HepG2 (cell line): ENCODE measurements at regions not wholly inside any gene's neighbourhood (a gene's known extent, or its start where the extent isn't known, plus 50 kb on each side); places are given as distances from the start of the nearest gene placed in this dataset.

Experiments
- ATAC-seq: fragments of 200-7000 bp; cut with Tn5 transposase; 3 replicates; pipeline ENCODE4 v1.9.1; 2020; ENCODE audit warnings: mild to moderate bottlenecking, moderate library complexity
- BruUV-seq: library from RNA; stranded (reverse); fragments of 400-500 nt; replicated peaks from 2 replicates; lab custom pipeline; 2021; lab: Mats Ljungman, UMichigan
- CTCF ChIA-PET: fragments of 300-600 bp; formaldehyde crosslinking; extraction: SDS; loops from one replicate; lab custom pipeline; 2021; ENCODE audit warnings: low total read pairs, inconsistent platforms, low intra/inter-chr PET ratio; lab: Yijun Ruan, JAX
- POLR2A ChIA-PET: fragments of 350-600 bp; sonication (Branson Sonifier 250); formaldehyde crosslinking; loops from one replicate; lab custom pipeline; 2020; ENCODE audit warnings: antibody characterized with exemption, inconsistent platforms; lab: Yijun Ruan, JAX
- DNase-seq: peaks from one replicate; pipeline ENCODE4 v3.0.0-alpha.2; 2015; ENCODE audit warnings: low spot score
- FAIRE-seq: peaks from 3 replicates; lab custom pipeline; 2011; peaks lifted over from hg19 to GRCh38; lab: Jason Lieb, UNC
- H2AFZ ChIP-seq: one replicate; pipeline ENCODE4 v1.6.1; 2011; ENCODE audit warnings: low read length, inconsistent platforms
- H3K27ac ChIP-seq: fragments of 300-600 bp; 3 replicates; pipeline ENCODE4 v1.8.0; 2011; ENCODE audit warnings: mixed run types, mild to moderate bottlenecking, mixed read lengths, low read length, inconsistent platforms; ENCODE audit not compliant: insufficient read depth; ENCODE audit errors: extremely low read length
- H3K27me3 ChIP-seq, 2 experiments: fragments of 200-600 bp in 1 of 2; 2 replicates in 1 of 2; 3 replicates in 1 of 2; pipeline versions ENCODE4 v1.6.0 to v1.8.0; 2011; ENCODE audit warnings: low read length in 2 of 2, mild to moderate bottlenecking in 2 of 2, moderate library complexity in 2 of 2, inconsistent platforms in 1 of 2; ENCODE audit not compliant: insufficient read depth in 2 of 2, control insufficient read depth in 1 of 2
- H3K36me3 ChIP-seq, 2 experiments: fragments of 200-600 bp in 1 of 2; replicated peaks in 1 of 2; 2 replicates in 1 of 2; 3 replicates in 1 of 2; pipeline versions ENCODE4 v1.5.1 to v1.8.0; 2011; ENCODE audit warnings: low read length in 2 of 2, inconsistent platforms in 1 of 2; ENCODE audit not compliant: insufficient read depth in 2 of 2, control insufficient read depth in 1 of 2
- H3K4me1 ChIP-seq: 2 replicates; pipeline ENCODE4 v1.5.1; 2012; ENCODE audit warnings: low read length, inconsistent platforms; ENCODE audit not compliant: insufficient read depth
- H3K4me2 ChIP-seq: 2 replicates; pipeline ENCODE4 v1.6.0; 2011; ENCODE audit warnings: low read depth, low read length, inconsistent platforms
- H3K4me3 ChIP-seq, 3 experiments: fragments of 200-600 bp in 1 of 3; sonication (generic), shearing (Covaris generic) in 1 of 3; replicated peaks in 1 of 3; 2 replicates each; pipeline ENCODE4 v1.5.1; 2011 to 2016; ENCODE audit warnings: low read length in 3 of 3, inconsistent platforms in 2 of 3, low read depth in 2 of 3, mild to moderate bottlenecking in 2 of 3, control low read depth in 1 of 3, mixed read lengths in 1 of 3; ENCODE audit not compliant: insufficient read depth in 1 of 3
- H3K79me2 ChIP-seq: one replicate; pipeline ENCODE4 v1.6.1; 2011; ENCODE audit warnings: low read length, inconsistent platforms; ENCODE audit not compliant: insufficient read depth
- H3K9ac ChIP-seq: 2 replicates; pipeline ENCODE4 v1.6.0; 2011; ENCODE audit warnings: mild to moderate bottlenecking, low read depth, low read length, inconsistent platforms; ENCODE audit not compliant: insufficient read depth
- H3K9me3 ChIP-seq: 2 replicates; pipeline ENCODE4 v1.5.1; 2012; ENCODE audit warnings: mild to moderate bottlenecking, low read length
- H4K20me1 ChIP-seq: 2 replicates; pipeline ENCODE4 v1.6.0; 2011; ENCODE audit warnings: inconsistent platforms, mild to moderate bottlenecking, low read length, moderate library complexity; ENCODE audit not compliant: insufficient read depth
- DRAP1 ChIP-seq: IDR thresholded peaks from 2 replicates; pipeline ENCODE4 v1.6.1; 2016; ENCODE audit warnings: missing genetic modification reagents, missing compliant biosample characterization
- HNRNPUL1 ChIP-seq: fragments of 200-400 bp; formaldehyde crosslinking; IDR thresholded peaks from 2 replicates; pipeline ENCODE4 v1.6.1; 2017; ENCODE audit warnings: low read depth, mild to moderate bottlenecking, low read length, moderate library complexity
- PRMT3 ChIP-seq: sonication (generic); formaldehyde crosslinking; IDR thresholded peaks from 2 replicates; pipeline ENCODE4 v1.8.1; 2022; ENCODE audit warnings: low read depth, mild to moderate bottlenecking, moderate library complexity, missing genetic modification reagents, borderline replicate concordance
- RELA ChIP-seq: sonication (generic); formaldehyde crosslinking; IDR thresholded peaks from 2 replicates; pipeline ENCODE4 v1.4.0; 2020; ENCODE audit warnings: missing genetic modification reagents
- ZNF12 ChIP-seq: sonication (generic); formaldehyde crosslinking; IDR thresholded peaks from 2 replicates; pipeline ENCODE4 v1.5.0; 2020; ENCODE audit warnings: missing genetic modification reagents
- ZNF407 ChIP-seq: sonication (generic); formaldehyde crosslinking; IDR thresholded peaks from one replicate; pipeline ENCODE4 v1.5.1; 2020; ENCODE audit warnings: mild to moderate bottlenecking, missing genetic modification reagents; ENCODE audit errors: not compliant biosample characterization
- ZNF746 ChIP-seq: sonication (generic); formaldehyde crosslinking; IDR thresholded peaks from 2 replicates; pipeline ENCODE4 v1.8.0; 2022; ENCODE audit warnings: mild to moderate bottlenecking, missing genetic modification reagents
- ZNF776 ChIP-seq: sonication (generic); formaldehyde crosslinking; IDR thresholded peaks from 2 replicates; pipeline ENCODE4 v1.4.0; 2020; ENCODE audit warnings: mild to moderate bottlenecking, missing genetic modification reagents
- WGBS: methylation state at CpG from one replicate; pipeline ENCODE4 v1.1.6; 2017; ENCODE audit warnings: low lambda C conversion rate; 5-methylcytosine and 5-hydroxymethylcytosine counted together
- in situ Hi-C: cut with HindIII; loops from 2 replicates; pipeline ENCODE4 v1.10.0; 2017; ENCODE audit warnings: low pct_unique_long_range_greater_than_20kb; ENCODE audit not compliant: extremely low pct_ligation_motif_present
- intact Hi-C: fragments of 100-400 bp; cut with micrococcal nuclease; formaldehyde crosslinking; loops from one replicate; pipeline ENCODE4 v1.10.0; 2022; ENCODE audit not compliant: unreplicated experiment

- Histone ChIP-seq H3K27me3 (no peaks in the 10 kb centered on the region), H3K36me3 (no peaks in the 10 kb centered on the region)
These were observed 193.5 kb upstream of the SPTLC3 start for GRCh38 chr20:12815231-12815768.

GRCh38 chr20:12815778-12816408 is 192.9 kb upstream of the SPTLC3 start:
- intact Hi-C loops: no loop called here
- no peak for ATAC-seq
- TF ChIP-seq ZNF12 (CRISPR knock-in tag) (no peak), RELA (no peak), ZNF746 (CRISPR knock-in tag) (no peak), DRAP1 (CRISPR knock-in tag) (no peak), PRMT3 (no peak), ZNF776 (no peak), ZNF407 (CRISPR knock-in tag) (no peak)

More at GRCh38 chr20:12815231-12815768, 193.5 kb upstream of the SPTLC3 start:
- Histone ChIP-seq H3K9ac (no peak overlapping the region), H4K20me1 (no peaks in the 10 kb centered on the region), H3K9me3 (no peaks in the 10 kb centered on the region), H3K4me1 (no peaks in the 10 kb centered on the region), H3K27ac (no peak overlapping the region), H2AFZ (no peak overlapping the region), H3K79me2 (no peaks in the 10 kb centered on the region), H3K4me3 (no peak overlapping the region), H3K4me2 (no peak overlapping the region)
- ATAC-seq (no peak), DNase-seq (no peak), FAIRE-seq (no peak)
- no peak for TF ChIP-seq HNRNPUL1
- ChIA-PET CTCF (no interaction called here), POLR2A (no interaction called here)
- WGBS: 1% methylated on average over 2 of the region's 2 CpGs
- intact Hi-C loops (no loop called here), in situ Hi-C loops (no loop called here)
- BruUV-seq: no TSS peak

More at GRCh38 chr20:12815778-12816408, 192.9 kb upstream of the SPTLC3 start:
- DNase-seq: no peak
- H3K9ac ChIP-seq: no peak overlapping the region
- H2AFZ ChIP-seq: no peak overlapping the region
- in situ Hi-C loops: no loop called here
- no peak for FAIRE-seq
- H3K27me3 ChIP-seq: no peaks in the 10 kb centered on the region
- WGBS: 10% methylated on average over 3 of the region's 3 CpGs
- no peak overlapping the region for H3K4me2 ChIP-seq
- POLR2A ChIA-PET: no interaction called here
- H3K4me1 ChIP-seq: no peaks in the 10 kb centered on the region
- no peaks in the 10 kb centered on the region for H4K20me1 ChIP-seq
- H3K79me2 ChIP-seq: no peaks in the 10 kb centered on the region
- H3K9me3 ChIP-seq: no peaks in the 10 kb centered on the region
- no peak overlapping the region for H3K4me3 ChIP-seq
- no TSS peak for BruUV-seq
- H3K36me3 ChIP-seq: no peaks in the 10 kb centered on the region
- H3K27ac ChIP-seq: no peak overlapping the region
- CTCF ChIA-PET: no interaction called here
